ENCODE measurements at regions not wholly inside any gene's neighbourhood (a gene's known extent, or its start where the extent isn't known, plus 50 kb on each side); places are given as distances from the start of the nearest gene placed in this dataset.

- Histone ChIP-seq H3K27me3 (ENCODE audit: control insufficient read depth in 1 of 2, insufficient read depth in 2 of 2, low read length in 2 of 2) (peaks cover 5 to 6% of the 10 kb centered on the region in 2 donors), H3K36me3 (ENCODE audit: control insufficient read depth in 2 of 2, insufficient read depth in 2 of 2, low read length in 2 of 2) (no peaks in the 10 kb centered on the region), H3K4me1 (ENCODE audit: control insufficient read depth, insufficient read depth, low read length) (no peaks in the 10 kb centered on the region), H3K4me3 (ENCODE audit: low read length in 2 of 2) (no peak overlapping the region), H3K9me3 (ENCODE audit: control insufficient read depth in 2 of 2, low read length in 2 of 2) (no peaks in the 10 kb centered on the region), H3K9ac (ENCODE audit: low read length in 2 of 2) (no peak overlapping the region), H3K27ac (ENCODE audit: low read length) (no peak overlapping the region)
These were observed 457.4 kb downstream of the FBXO15 start for GRCh38 chr18:73690222-73690621.

GRCh38 chr18:73688851-73689711, 458.6 kb downstream of the FBXO15 start:
- Histone ChIP-seq H3K36me3 (ENCODE audit: control insufficient read depth in 2 of 2, insufficient read depth in 2 of 2, low read length in 2 of 2) (no peaks in the 10 kb centered on the region), H3K9me3 (ENCODE audit: control insufficient read depth in 2 of 2, low read length in 2 of 2) (no peaks in the 10 kb centered on the region), H3K4me3 (ENCODE audit: low read length in 2 of 2) (no peak overlapping the region), H3K4me1 (ENCODE audit: control insufficient read depth, insufficient read depth, low read length) (no peaks in the 10 kb centered on the region), H3K27ac (ENCODE audit: low read length) (no peak overlapping the region), H3K27me3 (ENCODE audit: control insufficient read depth in 1 of 2, insufficient read depth in 2 of 2, low read length in 2 of 2) (peaks cover 5 to 6% of the 10 kb centered on the region in 2 donors), H3K9ac (ENCODE audit: low read length in 2 of 2) (no peak overlapping the region)

- no peaks in the 10 kb centered on the region for H3K4me1 ChIP-seq (ENCODE audit: control insufficient read depth, insufficient read depth, low read length)
- no peak overlapping the region for H3K9ac ChIP-seq (ENCODE audit: low read length in 2 of 2)
- no peak overlapping the region for H3K27ac ChIP-seq (ENCODE audit: low read length)
- H3K27me3 ChIP-seq (ENCODE audit: control insufficient read depth in 1 of 2, insufficient read depth in 2 of 2, low read length in 2 of 2) = peaks cover 5 to 6% of the 10 kb centered on the region in 2 donors
- H3K4me3 ChIP-seq (ENCODE audit: low read length in 2 of 2) = no peak overlapping the region
- no peaks in the 10 kb centered on the region for H3K36me3 ChIP-seq (ENCODE audit: control insufficient read depth in 2 of 2, insufficient read depth in 2 of 2, low read length in 2 of 2)
- H3K9me3 ChIP-seq (ENCODE audit: control insufficient read depth in 2 of 2, low read length in 2 of 2) = no peaks in the 10 kb centered on the region
These were observed 459.5 kb downstream of the FBXO15 start for GRCh38 chr18:73688161-73688560.

GRCh38 chr18:73684647-73685046, 463.0 kb downstream of the FBXO15 start:
- H3K27ac ChIP-seq (ENCODE audit: low read length) = no peak overlapping the region
- H3K27me3 ChIP-seq (ENCODE audit: control insufficient read depth in 1 of 2, insufficient read depth in 2 of 2, low read length in 2 of 2) = no peaks in the 10 kb centered on the region
- H3K4me1 ChIP-seq (ENCODE audit: control insufficient read depth, insufficient read depth, low read length) = no peaks in the 10 kb centered on the region
- H3K4me3 ChIP-seq (ENCODE audit: low read length in 2 of 2) = no peak overlapping the region
- no peaks in the 10 kb centered on the region for H3K36me3 ChIP-seq (ENCODE audit: control insufficient read depth in 2 of 2, insufficient read depth in 2 of 2, low read length in 2 of 2)
- H3K9ac ChIP-seq (ENCODE audit: low read length in 2 of 2) = no peak overlapping the region
- no peaks in the 10 kb centered on the region for H3K9me3 ChIP-seq (ENCODE audit: control insufficient read depth in 2 of 2, low read length in 2 of 2)

- Histone ChIP-seq H3K9me3 (ENCODE audit: control insufficient read depth in 2 of 2, low read length in 2 of 2) (no peaks in the 10 kb centered on the region), H3K4me3 (ENCODE audit: low read length in 2 of 2) (no peak overlapping the region), H3K27ac (ENCODE audit: low read length) (no peak overlapping the region), H3K9ac (ENCODE audit: low read length in 2 of 2) (no peak overlapping the region), H3K27me3 (ENCODE audit: control insufficient read depth in 1 of 2, insufficient read depth in 2 of 2, low read length in 2 of 2) (no peaks in the 10 kb centered on the region), H3K4me1 (ENCODE audit: control insufficient read depth, insufficient read depth, low read length) (no peaks in the 10 kb centered on the region), H3K36me3 (ENCODE audit: control insufficient read depth in 2 of 2, insufficient read depth in 2 of 2, low read length in 2 of 2) (no peaks in the 10 kb centered on the region)
These were observed 464.0 kb downstream of the FBXO15 start for GRCh38 chr18:73683409-73684238.

- no peaks in the 10 kb centered on the region for H3K9me3 ChIP-seq (ENCODE audit: control insufficient read depth in 2 of 2, low read length in 2 of 2)
- H3K4me3 ChIP-seq (ENCODE audit: low read length in 2 of 2) = no peak overlapping the region
- H3K9ac ChIP-seq (ENCODE audit: low read length in 2 of 2) = no peak overlapping the region
- no peaks in the 10 kb centered on the region for H3K4me1 ChIP-seq (ENCODE audit: control insufficient read depth, insufficient read depth, low read length)
- no peak overlapping the region for H3K27ac ChIP-seq (ENCODE audit: low read length)
- H3K27me3 ChIP-seq (ENCODE audit: control insufficient read depth in 1 of 2, insufficient read depth in 2 of 2, low read length in 2 of 2) = no peaks in the 10 kb centered on the region
- no peaks in the 10 kb centered on the region for H3K36me3 ChIP-seq (ENCODE audit: control insufficient read depth in 2 of 2, insufficient read depth in 2 of 2, low read length in 2 of 2)
These were observed 465.7 kb downstream of the FBXO15 start for GRCh38 chr18:73681912-73682311.

- no peak overlapping the region for H3K27ac ChIP-seq (ENCODE audit: low read length)
These were observed 466.2 kb downstream of the FBXO15 start for GRCh38 chr18:73681398-73681797.

GRCh38 chr18:73679941-73680712, 467.5 kb downstream of the FBXO15 start:
- H3K4me3 ChIP-seq (ENCODE audit: low read length in 2 of 2) = no peak overlapping the region
- H3K36me3 ChIP-seq (ENCODE audit: control insufficient read depth in 2 of 2, insufficient read depth in 2 of 2, low read length in 2 of 2) = no peaks in the 10 kb centered on the region
- H3K27ac ChIP-seq (ENCODE audit: low read length) = no peak overlapping the region
- H3K4me1 ChIP-seq (ENCODE audit: control insufficient read depth, insufficient read depth, low read length) = no peaks in the 10 kb centered on the region
- H3K27me3 ChIP-seq (ENCODE audit: control insufficient read depth in 1 of 2, insufficient read depth in 2 of 2, low read length in 2 of 2) = no peaks in the 10 kb centered on the region
- H3K9ac ChIP-seq (ENCODE audit: low read length in 2 of 2) = no peak overlapping the region
- no peaks in the 10 kb centered on the region for H3K9me3 ChIP-seq (ENCODE audit: control insufficient read depth in 2 of 2, low read length in 2 of 2)

More at GRCh38 chr18:73681398-73681797, 466.2 kb downstream of the FBXO15 start:
- Histone ChIP-seq H3K36me3 (ENCODE audit: control insufficient read depth in 2 of 2, insufficient read depth in 2 of 2, low read length in 2 of 2) (no peaks in the 10 kb centered on the region), H3K4me3 (ENCODE audit: low read length in 2 of 2) (no peak overlapping the region), H3K9me3 (ENCODE audit: control insufficient read depth in 2 of 2, low read length in 2 of 2) (no peaks in the 10 kb centered on the region), H3K27me3 (ENCODE audit: control insufficient read depth in 1 of 2, insufficient read depth in 2 of 2, low read length in 2 of 2) (no peaks in the 10 kb centered on the region), H3K9ac (ENCODE audit: low read length in 2 of 2) (no peak overlapping the region), H3K4me1 (ENCODE audit: control insufficient read depth, insufficient read depth, low read length) (no peaks in the 10 kb centered on the region)

GRCh38 chr18:73677450-73677849, 470.2 kb downstream of the FBXO15 start:
- Histone ChIP-seq H3K9ac (ENCODE audit: low read length in 2 of 2) (no peak overlapping the region), H3K4me1 (ENCODE audit: control insufficient read depth, insufficient read depth, low read length) (no peaks in the 10 kb centered on the region), H3K36me3 (ENCODE audit: control insufficient read depth in 2 of 2, insufficient read depth in 2 of 2, low read length in 2 of 2) (no peaks in the 10 kb centered on the region), H3K4me3 (ENCODE audit: low read length in 2 of 2) (no peak overlapping the region), H3K27ac (ENCODE audit: low read length) (no peak overlapping the region), H3K9me3 (ENCODE audit: control insufficient read depth in 2 of 2, low read length in 2 of 2) (no peaks in the 10 kb centered on the region), H3K27me3 (ENCODE audit: control insufficient read depth in 1 of 2, insufficient read depth in 2 of 2, low read length in 2 of 2) (no peaks in the 10 kb centered on the region)

GRCh38 chr18:73674125-73674865, 473.3 kb downstream of the FBXO15 start:
- no peaks in the 10 kb centered on the region for H3K36me3 ChIP-seq (ENCODE audit: control insufficient read depth in 2 of 2, insufficient read depth in 2 of 2, low read length in 2 of 2)
- H3K27me3 ChIP-seq (ENCODE audit: control insufficient read depth in 1 of 2, insufficient read depth in 2 of 2, low read length in 2 of 2) = no peaks in the 10 kb centered on the region
- H3K27ac ChIP-seq (ENCODE audit: low read length) = no peak overlapping the region
- no peak overlapping the region for H3K4me3 ChIP-seq (ENCODE audit: low read length in 2 of 2)
- H3K9ac ChIP-seq (ENCODE audit: low read length in 2 of 2) = no peak overlapping the region
- H3K4me1 ChIP-seq (ENCODE audit: control insufficient read depth, insufficient read depth, low read length) = no peaks in the 10 kb centered on the region
- H3K9me3 ChIP-seq (ENCODE audit: control insufficient read depth in 2 of 2, low read length in 2 of 2) = no peaks in the 10 kb centered on the region
